ENCODE measurements at regions not wholly inside any gene's neighbourhood (a gene's known extent, or its start where the extent isn't known, plus 50 kb on each side); places are given as distances from the start of the nearest gene placed in this dataset.
"Not testable (repeated sequence)": the region's sequence is repeated elsewhere in the genome, so short reads cannot be mapped to it uniquely, and the experiment has no call there.

GRCh38 chr2:110291909-110292579, 79.7 kb upstream of the MTLN start:
- H4K20me1 ChIP-seq (ENCODE audit: insufficient read depth, low read length); H3K9me3 ChIP-seq (replicated peaks in 1 of 2; ENCODE audit: control insufficient read depth in 1 of 2, insufficient read depth in 1 of 2, low read length in 2 of 2); H3K27me3 Mint-ChIP-seq (ENCODE audit: low read depth in 3 of 3); H3K36me3 ChIP-seq (replicated peaks in 1 of 2; ENCODE audit: control insufficient read depth in 1 of 2, insufficient read depth in 2 of 2, low read length in 2 of 2); H2AFZ ChIP-seq (ENCODE audit: insufficient read depth, low read depth, low read length, poor library complexity, severe bottlenecking); H3K27ac Mint-ChIP-seq; H3K27me3 ChIP-seq (ENCODE audit: control insufficient read depth in 2 of 2, insufficient read depth in 2 of 2, low read length in 2 of 2); H3K4me3 Mint-ChIP-seq; intact Hi-C loops (cut with micrococcal nuclease); H3K9me3 Mint-ChIP-seq; H3K4me1 Mint-ChIP-seq; DNase-seq; H3K4me2 ChIP-seq (replicated peaks; ENCODE audit: extremely low read depth, low read length, poor library complexity, severe bottlenecking); H3K9ac ChIP-seq (ENCODE audit: insufficient read depth, low read length, poor library complexity, severe bottlenecking); H3K4me3 ChIP-seq (replicated peaks in 1 of 3; ENCODE audit: low read depth in 2 of 3, low read length in 3 of 3); H3K36me3 Mint-ChIP-seq; H3K27ac ChIP-seq (ENCODE audit: low read depth in 1 of 2, low read length in 2 of 2); H3K79me2 ChIP-seq (ENCODE audit: insufficient read depth, low read length); H3K4me1 ChIP-seq (ENCODE audit: control insufficient read depth in 1 of 2, insufficient read depth in 2 of 2, low read length in 2 of 2): not testable (repeated sequence)
- WGBS (ENCODE audit: insufficient coverage), result no CpG with 5 or more reads among the region's 6 CpGs

- no CpG with 5 or more reads among the region's 8 CpGs for WGBS (ENCODE audit: insufficient coverage)
Observed at GRCh38 chr2:110287817-110288216, 75.5 kb upstream of the MTLN start.

GRCh38 chr2:110287253-110287652, 74.9 kb upstream of the MTLN start:
- H2AFZ ChIP-seq (ENCODE audit: insufficient read depth, low read depth, low read length, poor library complexity, severe bottlenecking); intact Hi-C loops (cut with micrococcal nuclease); H3K79me2 ChIP-seq (ENCODE audit: insufficient read depth, low read length); H3K27me3 ChIP-seq (ENCODE audit: control insufficient read depth in 2 of 2, insufficient read depth in 2 of 2, low read length in 2 of 2); H3K4me3 ChIP-seq (replicated peaks in 1 of 3; ENCODE audit: low read depth in 2 of 3, low read length in 3 of 3); H3K36me3 ChIP-seq (replicated peaks in 1 of 2; ENCODE audit: control insufficient read depth in 1 of 2, insufficient read depth in 2 of 2, low read length in 2 of 2); DNase-seq; H3K9me3 ChIP-seq (replicated peaks in 1 of 2; ENCODE audit: control insufficient read depth in 1 of 2, insufficient read depth in 1 of 2, low read length in 2 of 2); H3K4me1 ChIP-seq (ENCODE audit: control insufficient read depth in 1 of 2, insufficient read depth in 2 of 2, low read length in 2 of 2); H3K36me3 Mint-ChIP-seq; H3K4me1 Mint-ChIP-seq; H3K27me3 Mint-ChIP-seq (ENCODE audit: low read depth in 3 of 3); H3K27ac ChIP-seq (ENCODE audit: low read depth in 1 of 2, low read length in 2 of 2); H3K9ac ChIP-seq (ENCODE audit: insufficient read depth, low read length, poor library complexity, severe bottlenecking); H4K20me1 ChIP-seq (ENCODE audit: insufficient read depth, low read length); H3K27ac Mint-ChIP-seq; H3K4me3 Mint-ChIP-seq; H3K4me2 ChIP-seq (replicated peaks; ENCODE audit: extremely low read depth, low read length, poor library complexity, severe bottlenecking); H3K9me3 Mint-ChIP-seq: not testable (repeated sequence)
- no CpG with 5 or more reads among the region's 3 CpGs for WGBS (ENCODE audit: insufficient coverage)

More at GRCh38 chr2:110287817-110288216, 75.5 kb upstream of the MTLN start:
- H3K27me3 Mint-ChIP-seq (ENCODE audit: low read depth in 3 of 3); H3K9me3 Mint-ChIP-seq; H3K4me1 Mint-ChIP-seq; H3K27ac Mint-ChIP-seq; H3K36me3 ChIP-seq (replicated peaks in 1 of 2; ENCODE audit: control insufficient read depth in 1 of 2, insufficient read depth in 2 of 2, low read length in 2 of 2); H3K4me3 ChIP-seq (replicated peaks in 1 of 3; ENCODE audit: low read depth in 2 of 3, low read length in 3 of 3); H3K79me2 ChIP-seq (ENCODE audit: insufficient read depth, low read length); H3K4me1 ChIP-seq (ENCODE audit: control insufficient read depth in 1 of 2, insufficient read depth in 2 of 2, low read length in 2 of 2); H2AFZ ChIP-seq (ENCODE audit: insufficient read depth, low read depth, low read length, poor library complexity, severe bottlenecking); H3K27me3 ChIP-seq (ENCODE audit: control insufficient read depth in 2 of 2, insufficient read depth in 2 of 2, low read length in 2 of 2); intact Hi-C loops (cut with micrococcal nuclease); H3K9me3 ChIP-seq (replicated peaks in 1 of 2; ENCODE audit: control insufficient read depth in 1 of 2, insufficient read depth in 1 of 2, low read length in 2 of 2); H3K36me3 Mint-ChIP-seq; H3K27ac ChIP-seq (ENCODE audit: low read depth in 1 of 2, low read length in 2 of 2); H3K9ac ChIP-seq (ENCODE audit: insufficient read depth, low read length, poor library complexity, severe bottlenecking); H3K4me3 Mint-ChIP-seq; DNase-seq; H3K4me2 ChIP-seq (replicated peaks; ENCODE audit: extremely low read depth, low read length, poor library complexity, severe bottlenecking); H4K20me1 ChIP-seq (ENCODE audit: insufficient read depth, low read length): not testable (repeated sequence)

DNA sequence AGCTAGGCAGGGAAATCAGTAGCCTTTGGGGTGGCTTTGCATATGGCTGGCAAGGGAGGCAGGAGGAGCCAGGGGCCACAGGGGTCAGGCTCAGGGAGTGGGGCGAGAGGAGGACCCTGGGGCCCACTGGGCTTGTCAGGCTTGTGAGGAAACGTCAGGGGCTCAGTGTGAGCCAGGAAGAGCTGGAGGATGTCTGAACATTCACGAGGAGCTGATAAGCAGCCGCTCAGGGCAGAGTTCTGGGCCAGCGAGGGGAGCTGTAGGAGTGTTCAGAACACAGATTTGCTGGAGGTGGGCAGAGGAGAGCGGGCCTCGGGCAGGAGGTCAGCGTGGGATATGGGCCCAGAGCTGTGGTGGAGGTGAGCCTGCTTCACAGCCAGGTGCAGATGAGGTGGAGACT, 72.7 kb upstream of the MTLN start:
- H3K36me3 Mint-ChIP-seq; H4K20me1 ChIP-seq (ENCODE audit: insufficient read depth, low read length); H3K9ac ChIP-seq (ENCODE audit: insufficient read depth, low read length, poor library complexity, severe bottlenecking); intact Hi-C loops (cut with micrococcal nuclease); H3K9me3 ChIP-seq (replicated peaks in 1 of 2; ENCODE audit: control insufficient read depth in 1 of 2, insufficient read depth in 1 of 2, low read length in 2 of 2); H3K4me1 Mint-ChIP-seq; H2AFZ ChIP-seq (ENCODE audit: insufficient read depth, low read depth, low read length, poor library complexity, severe bottlenecking); DNase-seq; H3K27me3 ChIP-seq (ENCODE audit: control insufficient read depth in 2 of 2, insufficient read depth in 2 of 2, low read length in 2 of 2); H3K27ac Mint-ChIP-seq; H3K79me2 ChIP-seq (ENCODE audit: insufficient read depth, low read length); H3K9me3 Mint-ChIP-seq; H3K27ac ChIP-seq (ENCODE audit: low read depth in 1 of 2, low read length in 2 of 2); H3K4me3 Mint-ChIP-seq; H3K36me3 ChIP-seq (replicated peaks in 1 of 2; ENCODE audit: control insufficient read depth in 1 of 2, insufficient read depth in 2 of 2, low read length in 2 of 2); H3K4me1 ChIP-seq (ENCODE audit: control insufficient read depth in 1 of 2, insufficient read depth in 2 of 2, low read length in 2 of 2); H3K4me2 ChIP-seq (replicated peaks; ENCODE audit: extremely low read depth, low read length, poor library complexity, severe bottlenecking); H3K27me3 Mint-ChIP-seq (ENCODE audit: low read depth in 3 of 3); H3K4me3 ChIP-seq (replicated peaks in 1 of 3; ENCODE audit: low read depth in 2 of 3, low read length in 3 of 3): not testable (repeated sequence)
- WGBS (ENCODE audit: insufficient coverage), result no CpG with 5 or more reads among the region's 8 CpGs

All from CD14-positive monocyte (primary cell).